DND-41 (cell line): ENCODE measurements at regions not wholly inside any gene's neighbourhood (a gene's known extent, or its start where the extent isn't known, plus 50 kb on each side); places are given as distances from the start of the nearest gene placed in this dataset.

Experiments used
- EZH2 ChIP-seq: IDR thresholded peaks from 3 replicates; pipeline ENCODE4 v1.6.1; 2012; ENCODE audit warnings: borderline replicate concordance, low read depth, mild to moderate bottlenecking, moderate library complexity, low read length, inconsistent platforms; ENCODE audit not compliant: severe bottlenecking
- TF ChIP-seq, protein P1 (sequence below): IDR thresholded peaks from 2 replicates; pipeline ENCODE4 v1.5.1; 2012; ENCODE audit warnings: borderline replicate concordance, low read length, moderate library complexity, mild to moderate bottlenecking; ENCODE audit not compliant: poor library complexity, severe bottlenecking; ENCODE audit errors: extremely low read depth

DNA sequence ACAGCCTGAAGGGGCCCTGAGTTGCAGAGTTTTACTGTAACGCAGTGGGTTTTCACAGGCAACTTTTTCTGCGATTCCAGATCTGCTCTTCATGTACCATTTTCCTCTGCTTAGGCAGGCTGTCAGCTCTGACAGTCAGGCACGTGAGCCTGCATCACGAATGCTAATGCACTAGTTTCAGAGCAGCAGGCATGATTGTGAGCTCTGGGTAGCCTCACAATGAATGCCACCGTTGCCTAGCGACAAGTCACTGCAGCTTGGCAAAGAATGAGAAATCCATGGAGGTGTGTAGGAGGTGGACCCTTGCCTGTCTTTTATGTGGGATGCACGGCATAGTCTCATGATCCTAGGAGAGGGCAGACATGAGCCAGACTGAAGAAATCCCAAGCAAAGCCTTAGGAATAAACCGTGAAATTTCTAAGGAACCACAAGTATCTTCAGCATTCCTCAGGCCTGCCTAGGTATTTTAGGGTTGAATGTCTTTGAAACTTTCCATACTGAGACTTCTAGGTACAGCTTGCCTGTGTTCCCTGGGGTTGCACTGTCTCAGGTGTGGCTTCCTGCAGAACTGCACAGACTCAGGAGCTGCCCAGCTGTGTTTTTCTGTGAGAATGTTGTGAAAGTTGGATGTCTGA lies 774.7 kb upstream of the TSPY4 start:
- TF ChIP-seq, protein P1, sequence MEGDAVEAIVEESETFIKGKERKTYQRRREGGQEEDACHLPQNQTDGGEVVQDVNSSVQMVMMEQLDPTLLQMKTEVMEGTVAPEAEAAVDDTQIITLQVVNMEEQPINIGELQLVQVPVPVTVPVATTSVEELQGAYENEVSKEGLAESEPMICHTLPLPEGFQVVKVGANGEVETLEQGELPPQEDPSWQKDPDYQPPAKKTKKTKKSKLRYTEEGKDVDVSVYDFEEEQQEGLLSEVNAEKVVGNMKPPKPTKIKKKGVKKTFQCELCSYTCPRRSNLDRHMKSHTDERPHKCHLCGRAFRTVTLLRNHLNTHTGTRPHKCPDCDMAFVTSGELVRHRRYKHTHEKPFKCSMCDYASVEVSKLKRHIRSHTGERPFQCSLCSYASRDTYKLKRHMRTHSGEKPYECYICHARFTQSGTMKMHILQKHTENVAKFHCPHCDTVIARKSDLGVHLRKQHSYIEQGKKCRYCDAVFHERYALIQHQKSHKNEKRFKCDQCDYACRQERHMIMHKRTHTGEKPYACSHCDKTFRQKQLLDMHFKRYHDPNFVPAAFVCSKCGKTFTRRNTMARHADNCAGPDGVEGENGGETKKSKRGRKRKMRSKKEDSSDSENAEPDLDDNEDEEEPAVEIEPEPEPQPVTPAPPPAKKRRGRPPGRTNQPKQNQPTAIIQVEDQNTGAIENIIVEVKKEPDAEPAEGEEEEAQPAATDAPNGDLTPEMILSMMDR: no peak
- no peak for TF ChIP-seq EZH2
